Hepatic stellate cell (primary cell): ENCODE measurements at regions not wholly inside any gene's neighbourhood (a gene's known extent, or its start where the extent isn't known, plus 50 kb on each side); places are given as distances from the start of the nearest gene placed in this dataset.
"Not testable (repeated sequence)": the region's sequence is repeated elsewhere in the genome, so short reads cannot be mapped to it uniquely, and the experiment has no call there.

Experiments used
- DNase-seq: peaks from one replicate; pipeline ENCODE4 v3.0.0; 2011; ENCODE audit warnings: low spot score

DNA sequence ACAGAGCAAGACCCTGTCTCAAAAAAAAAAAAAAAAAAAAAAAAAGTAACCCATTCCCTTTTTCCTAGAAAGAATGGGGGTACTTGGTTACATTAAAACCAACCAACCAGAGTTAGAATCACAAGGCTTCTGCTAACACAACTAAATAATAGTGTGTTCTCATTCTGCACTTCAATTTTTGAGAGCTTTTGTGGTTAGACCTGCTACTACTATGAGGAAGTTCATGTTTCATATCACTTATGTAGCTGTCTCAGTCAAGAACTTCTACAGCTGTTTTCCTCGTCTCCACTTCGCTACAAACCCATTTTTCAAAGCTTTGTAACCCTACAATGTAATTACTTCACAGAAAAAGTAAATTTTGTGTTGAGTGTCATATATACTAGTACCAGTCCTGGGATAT is 58.3 kb downstream of the PDHA2 start:
- DNase-seq, result no peak

DNA sequence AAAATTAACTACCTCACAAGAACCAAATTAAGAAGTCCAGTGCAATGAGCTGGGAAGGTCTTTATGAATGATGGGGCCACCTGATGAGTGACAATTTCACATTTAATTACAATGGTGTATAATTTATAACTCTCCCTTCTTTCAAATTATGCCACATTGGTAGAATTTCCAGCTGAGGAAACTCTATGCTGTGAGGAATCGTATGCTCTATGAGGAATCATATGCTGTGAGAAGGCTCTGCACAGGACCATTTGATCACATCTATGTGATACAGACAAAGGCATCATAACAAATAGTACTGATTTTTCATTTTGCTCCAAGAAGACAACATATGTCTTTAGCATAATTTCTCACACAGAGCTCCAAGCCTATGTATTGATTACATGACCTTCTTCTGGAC is 69.3 kb downstream of the PDHA2 start:
- DNase-seq, result no peak

DNA sequence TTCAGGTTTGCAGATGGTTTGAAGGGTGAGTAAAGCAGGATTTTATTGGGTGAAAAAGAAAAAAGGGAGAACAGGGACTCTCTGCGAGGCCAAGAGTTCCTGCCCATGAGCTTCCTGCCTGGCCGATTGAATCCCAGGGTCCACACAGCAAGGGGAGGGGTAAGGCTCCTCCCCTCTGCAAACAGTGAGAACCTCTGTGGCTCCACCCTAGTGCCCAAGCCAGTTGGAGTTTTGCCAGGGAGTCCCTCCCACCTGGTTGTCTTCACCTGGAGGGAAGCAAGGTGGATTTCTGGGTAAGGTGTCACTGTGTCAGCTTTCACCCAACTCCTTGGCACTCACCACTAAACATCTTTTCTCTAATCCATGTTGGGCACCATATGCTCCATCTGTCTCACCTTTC is 70.9 kb downstream of the PDHA2 start:
- DNase-seq, result no peak

DNA sequence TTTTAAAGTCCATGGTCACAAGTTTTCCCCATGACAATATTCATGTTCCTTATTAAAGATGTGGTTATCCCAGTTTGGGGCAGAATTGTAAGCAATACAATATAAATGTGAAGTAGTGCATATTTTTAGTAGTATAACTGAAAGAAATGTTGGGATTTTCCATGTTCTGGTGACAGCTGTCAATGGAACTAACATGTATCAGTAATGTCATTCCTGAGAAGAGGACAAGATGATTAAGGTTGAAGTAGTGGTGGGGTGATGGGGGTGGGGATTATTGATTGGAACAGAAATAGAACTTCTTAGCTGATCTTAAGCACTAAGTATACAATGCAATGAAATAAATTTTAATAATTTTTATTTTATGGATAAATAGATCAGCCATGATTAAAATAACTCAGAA is 81.6 kb downstream of the PDHA2 start:
- no peak for DNase-seq

DNA sequence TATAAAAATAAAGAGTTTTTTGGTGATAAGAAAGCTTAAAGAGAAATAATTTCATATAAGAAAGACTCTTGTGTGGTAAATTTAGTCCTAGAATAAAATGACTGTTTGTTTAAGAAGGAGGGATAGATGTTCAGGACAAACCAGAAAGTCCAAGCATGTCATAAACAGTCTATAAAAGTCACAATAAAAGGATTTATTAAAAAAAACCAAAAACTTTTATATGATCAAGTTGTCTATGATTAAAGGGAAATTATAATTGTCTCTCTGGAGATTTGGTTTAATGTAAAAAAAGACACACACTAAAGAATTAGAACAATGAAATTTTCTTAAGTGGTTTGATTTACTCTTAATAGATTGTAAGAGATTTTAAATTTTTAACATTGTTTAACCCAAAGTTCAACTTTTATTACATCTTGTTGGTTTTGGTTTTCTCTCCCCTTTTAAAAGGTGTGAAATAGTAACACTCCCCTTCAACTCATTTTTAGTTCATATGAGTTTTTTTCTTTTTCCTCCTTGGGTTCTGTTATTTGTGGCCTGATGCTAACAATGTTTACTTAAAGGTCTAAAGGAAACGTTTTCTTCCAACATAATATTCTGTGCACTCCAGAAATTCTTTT is 89.7 kb downstream of the PDHA2 start:
- DNase-seq, result no peak

DNA sequence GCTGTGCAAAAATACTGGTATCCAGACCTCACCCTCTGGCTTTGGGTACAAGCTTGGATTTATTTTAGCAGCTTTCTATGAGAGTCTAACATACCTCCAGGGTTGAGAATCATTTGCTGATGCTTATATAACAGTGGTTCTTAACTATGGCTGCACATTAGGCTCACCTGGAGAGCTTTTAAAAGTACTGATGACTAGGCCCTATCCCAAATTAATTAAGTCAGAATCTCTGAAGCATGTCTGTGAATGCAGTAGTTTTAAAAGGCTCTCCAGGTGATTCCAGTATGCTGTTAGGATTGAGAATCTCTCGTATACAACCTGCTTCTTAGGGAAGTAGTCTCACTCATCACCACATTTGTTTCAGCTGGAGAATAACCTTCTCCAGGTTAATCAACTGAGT is 99.2 kb downstream of the PDHA2 start:
- DNase-seq, result no peak

DNA sequence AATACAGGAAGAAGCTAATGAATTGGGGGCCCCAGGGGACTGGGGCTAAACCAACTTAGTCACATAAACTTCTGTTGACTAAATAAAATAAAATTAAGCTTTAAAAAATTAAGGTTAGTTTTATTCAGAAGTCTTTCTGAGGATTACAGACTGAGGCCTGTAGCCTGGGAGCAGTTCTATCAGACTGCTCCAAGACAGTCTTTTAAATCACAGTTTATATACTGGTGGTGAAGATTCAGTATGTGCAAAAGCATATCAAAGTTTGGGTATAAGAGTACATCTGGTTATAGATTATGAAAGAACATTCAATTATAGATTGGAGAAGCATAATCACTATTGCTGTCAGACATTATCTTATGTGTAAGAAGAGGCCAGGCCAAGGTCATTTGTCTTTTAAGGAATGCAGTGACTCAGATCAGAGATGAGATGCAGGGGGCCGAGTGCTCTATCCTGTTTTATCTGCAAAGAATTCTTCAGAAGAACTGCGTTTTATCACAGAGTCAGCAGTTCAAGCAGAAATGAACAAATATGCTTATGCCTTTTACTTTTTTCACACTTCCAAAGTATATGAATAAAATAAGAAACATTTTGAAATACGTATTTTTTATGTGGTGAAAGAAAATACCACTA is 109.4 kb downstream of the PDHA2 start:
- DNase-seq, result no peak

DNA sequence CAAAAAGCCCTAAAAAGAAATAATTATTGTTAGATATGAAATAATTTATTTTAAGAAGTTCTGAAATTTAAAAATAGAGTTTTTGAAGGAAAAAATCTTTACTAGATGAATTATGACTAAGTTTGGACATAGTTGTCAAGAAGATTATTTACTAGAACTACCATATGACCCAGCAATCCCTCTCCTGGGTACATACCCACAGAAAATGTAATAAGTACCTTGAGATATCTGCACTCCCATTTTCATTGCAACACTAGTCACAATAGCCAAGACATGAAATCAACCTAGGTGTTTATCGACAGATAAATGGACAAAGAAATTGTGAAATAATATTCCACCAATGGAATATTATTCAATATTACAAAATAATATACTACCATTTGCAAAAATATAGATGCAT is 109.9 kb downstream of the PDHA2 start:
- DNase-seq, result no peak

DNA sequence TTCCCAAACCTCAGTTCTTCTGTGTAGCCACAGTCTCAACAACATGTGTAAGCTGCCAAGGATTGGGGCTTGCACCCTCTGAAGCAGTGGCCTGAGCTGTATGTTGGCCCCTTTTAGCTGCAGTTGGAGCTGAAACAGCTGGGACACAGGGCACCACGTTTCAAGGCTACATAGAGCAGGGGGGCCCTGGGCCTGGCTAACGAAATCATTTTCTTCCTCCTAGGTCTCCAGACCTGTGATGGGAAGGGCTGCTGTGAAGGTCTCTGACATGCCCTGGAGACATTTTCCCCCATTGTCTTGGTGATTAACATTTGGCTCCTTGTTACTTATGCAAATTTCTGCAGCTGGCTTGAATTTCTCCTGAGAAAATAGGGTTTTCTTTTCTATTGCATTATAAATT is 112.6 kb downstream of the PDHA2 start:
- not testable (repeated sequence) for DNase-seq

DNA sequence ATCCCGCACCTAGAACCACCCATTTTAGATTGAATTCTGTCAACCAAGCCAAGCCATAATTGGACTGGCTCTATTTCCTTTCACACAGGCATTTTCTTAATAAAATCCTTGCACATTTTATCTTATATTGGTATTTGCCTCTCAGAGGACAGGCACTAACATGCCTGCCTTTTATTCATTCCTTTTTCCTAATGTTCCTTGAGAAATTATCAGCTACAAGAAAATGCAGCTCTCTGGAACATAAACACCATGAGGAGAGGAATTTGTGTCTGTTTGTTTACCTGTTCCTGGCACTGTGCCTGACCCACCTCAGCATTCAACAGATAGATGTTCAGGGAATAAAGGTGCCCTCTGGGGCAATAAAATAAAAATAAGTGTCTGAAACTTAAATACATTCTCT is 116.2 kb downstream of the PDHA2 start:
- DNase-seq, result no peak

DNA sequence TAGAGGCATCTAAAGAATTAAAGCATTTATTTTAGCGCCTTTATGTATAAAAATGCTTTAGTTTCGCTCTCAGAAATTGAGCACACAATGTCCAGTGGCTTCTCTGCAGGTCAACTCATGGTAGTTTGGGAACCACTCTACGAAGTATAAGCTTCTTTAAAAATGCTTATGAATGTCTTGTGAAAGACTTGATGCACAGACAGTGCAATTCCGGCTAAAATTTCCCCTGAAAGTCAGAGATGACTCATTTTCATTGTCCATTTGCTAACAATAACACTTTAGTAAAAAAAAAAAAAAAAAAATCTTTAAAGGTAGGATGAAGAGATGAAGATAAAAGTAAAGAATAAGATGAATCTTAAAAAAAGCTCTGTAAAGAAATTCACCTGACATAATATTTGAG is 117.2 kb downstream of the PDHA2 start:
- no peak for DNase-seq

DNA sequence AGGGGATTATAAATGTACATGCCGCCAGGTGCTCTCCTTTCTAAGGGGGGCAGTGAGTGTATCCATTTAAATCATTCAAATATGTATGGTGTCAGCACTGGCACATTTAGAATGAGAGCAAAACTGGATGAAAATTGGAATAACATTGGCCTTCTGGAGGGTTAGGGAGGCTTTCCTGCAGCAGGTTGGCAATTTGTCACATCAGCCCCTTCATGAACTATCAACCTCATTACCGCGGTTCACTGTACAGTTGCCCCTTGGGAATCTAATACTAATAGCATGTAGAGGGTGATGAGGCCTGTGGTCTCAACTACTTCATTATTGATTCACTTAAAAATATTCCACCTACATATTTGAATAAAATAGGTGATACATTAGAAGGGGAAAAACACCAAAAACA is 117.9 kb downstream of the PDHA2 start:
- DNase-seq, result no peak

DNA sequence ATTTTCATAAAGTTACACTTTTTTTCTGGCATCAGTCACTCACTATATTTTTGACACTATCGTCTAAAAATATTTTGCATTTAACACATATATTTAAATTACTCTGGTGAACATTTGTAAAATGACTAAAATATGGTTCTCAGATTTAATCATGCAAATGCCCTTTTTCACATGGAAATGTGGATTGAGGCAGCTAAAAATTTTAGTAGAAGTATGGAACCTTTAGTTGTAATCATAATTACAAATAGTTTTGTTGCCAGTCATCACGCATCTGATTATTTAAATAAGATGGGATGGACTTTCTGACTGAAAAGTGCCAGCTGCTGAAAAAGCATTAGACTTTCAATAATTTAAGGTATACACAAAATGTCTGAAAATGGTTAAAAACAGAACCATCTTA is 119.3 kb downstream of the PDHA2 start:
- DNase-seq, result no peak

DNA sequence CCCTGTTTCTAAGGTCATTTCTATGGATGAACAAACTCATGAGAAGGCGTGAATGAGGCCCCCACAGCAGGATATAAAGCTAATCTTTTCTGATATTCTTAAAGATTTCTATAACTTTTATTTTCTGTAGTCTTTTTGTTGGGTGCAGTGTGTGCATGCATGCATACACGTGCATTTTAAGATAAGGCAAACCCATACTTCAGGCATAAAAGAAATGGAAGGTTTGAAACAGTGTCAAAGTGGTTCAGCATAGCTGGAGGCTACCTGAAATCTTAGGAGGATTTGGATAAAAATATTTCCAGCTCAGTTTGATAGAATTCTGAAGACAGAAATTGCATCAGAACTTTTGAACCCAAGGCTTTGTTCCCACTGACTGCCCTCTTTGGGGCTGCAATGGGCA is 119.7 kb downstream of the PDHA2 start:
- no peak for DNase-seq

DNA sequence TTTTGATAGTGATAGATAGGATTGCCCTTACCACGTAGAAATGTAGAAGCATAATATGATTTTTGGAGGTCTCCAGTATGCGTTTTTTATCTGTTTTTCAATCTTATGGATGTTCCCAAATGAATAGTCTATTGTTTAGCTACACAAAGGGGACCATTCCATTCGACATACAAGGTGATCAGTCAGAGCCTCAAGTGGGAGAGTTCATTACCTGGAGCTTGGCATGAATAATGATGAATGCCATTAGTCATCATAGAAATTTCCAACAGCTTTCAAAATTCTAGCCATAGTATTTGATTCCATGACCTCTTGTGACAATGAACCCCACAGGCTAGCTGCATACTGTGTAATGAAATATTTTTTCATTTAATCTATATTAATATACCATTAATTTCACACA is 123.6 kb downstream of the PDHA2 start:
- no peak for DNase-seq

DNA sequence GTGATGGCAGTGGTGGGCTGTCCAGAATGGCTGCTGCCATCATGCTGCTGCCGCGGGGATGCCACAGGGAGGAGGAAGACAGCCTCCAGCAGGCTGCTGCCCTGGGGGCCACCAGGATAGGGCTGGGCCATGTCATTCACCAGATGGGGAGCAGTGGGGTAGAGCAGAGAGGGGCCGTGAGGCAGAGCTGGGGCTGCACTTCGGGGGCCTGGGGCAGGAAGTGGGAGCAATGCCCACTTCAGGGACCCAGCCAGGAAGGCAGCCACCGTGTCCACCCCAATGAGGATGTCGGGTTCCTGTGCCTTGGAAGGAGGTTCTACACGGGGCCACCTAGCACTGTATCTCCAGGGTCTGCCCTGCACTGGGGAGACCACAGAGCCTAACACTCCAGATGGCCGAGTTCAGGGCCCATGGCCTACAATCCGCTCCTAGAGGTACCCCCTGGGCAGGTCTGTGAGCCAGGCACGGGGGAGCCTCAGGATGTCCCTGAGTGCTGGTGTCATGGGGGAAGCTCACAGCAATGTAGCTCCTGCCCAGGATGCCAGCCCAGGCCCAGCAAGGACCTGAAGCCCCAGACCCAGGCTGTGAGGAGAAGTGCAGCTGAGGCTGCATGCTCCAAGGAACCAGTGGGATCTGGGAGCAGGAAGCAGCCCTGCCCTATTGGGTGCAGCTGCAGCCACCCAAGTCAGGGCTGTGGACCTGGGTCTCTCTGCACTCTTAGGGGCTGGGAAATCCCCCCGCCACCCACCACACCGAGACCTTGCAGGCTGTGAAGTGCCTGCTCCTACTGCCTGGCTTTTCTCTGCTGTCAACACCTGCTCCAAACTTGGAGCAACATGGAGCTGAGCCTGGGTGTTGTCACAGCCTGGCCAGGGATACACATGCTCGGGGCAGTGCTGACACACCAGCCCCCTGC is 140.3 kb downstream of the PDHA2 start:
- DNase-seq, result no peak

DNA sequence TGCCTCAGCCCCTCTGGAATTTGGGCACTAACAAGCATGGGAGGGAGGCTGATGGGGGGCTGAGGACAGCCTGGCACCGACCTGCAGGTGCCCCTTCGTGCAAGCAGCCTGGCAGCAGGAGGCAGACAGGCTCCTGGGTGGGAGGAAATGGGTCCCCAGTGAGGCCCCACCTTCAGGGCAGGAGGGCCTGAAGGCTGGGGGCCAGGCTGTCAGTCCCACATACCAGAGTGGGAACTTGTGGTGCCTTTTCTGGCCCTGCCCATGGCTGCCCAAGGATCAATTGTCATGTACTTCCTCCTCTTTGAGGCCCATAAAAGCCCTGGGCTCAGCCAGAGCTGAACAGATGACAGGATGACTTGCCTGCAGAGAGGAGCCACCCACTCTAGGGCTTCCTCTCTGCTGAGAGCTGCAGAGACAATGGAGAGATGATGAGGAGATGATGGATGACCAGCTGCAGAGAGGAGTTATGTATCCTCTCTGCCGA is 141.0 kb downstream of the PDHA2 start:
- DNase-seq, result no peak

DNA sequence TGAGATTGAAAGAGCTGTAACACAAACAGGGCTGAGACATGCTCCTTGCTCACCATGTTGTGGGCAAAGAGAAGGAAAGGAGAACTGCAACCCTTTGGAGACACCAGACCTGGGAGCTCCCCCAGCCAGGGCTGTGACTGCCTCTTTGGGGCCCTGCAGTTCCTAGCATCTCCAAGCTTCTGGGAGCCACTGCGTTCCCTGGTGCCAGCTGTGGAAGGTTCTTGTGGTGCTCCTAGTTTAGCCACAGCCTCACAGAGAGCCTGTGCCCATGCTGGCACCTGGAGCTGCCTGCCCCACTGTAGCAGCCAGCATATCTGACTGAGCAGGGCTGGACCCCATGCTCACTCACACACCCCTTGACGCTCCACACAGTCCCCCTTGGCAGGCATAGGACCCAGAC is 141.7 kb downstream of the PDHA2 start:
- no peak for DNase-seq

DNA sequence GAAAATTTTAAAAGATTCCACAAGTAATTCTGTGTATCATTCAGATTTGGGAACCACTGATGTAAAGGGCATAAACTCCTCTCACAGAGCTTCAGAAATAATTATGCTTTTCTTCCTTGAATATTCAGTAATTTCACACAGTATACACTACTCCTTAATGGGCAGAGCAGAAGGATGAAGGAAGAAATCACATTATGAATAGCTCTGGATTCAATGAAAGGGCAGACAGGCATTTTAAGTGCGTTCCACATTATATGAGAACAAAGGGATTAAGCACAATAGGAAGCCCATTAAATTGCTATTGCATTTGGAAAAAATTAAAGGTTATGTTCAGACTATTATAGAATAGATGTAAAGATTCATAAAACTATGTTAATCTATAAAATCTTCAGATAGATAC is 142.6 kb downstream of the PDHA2 start:
- no peak for DNase-seq

DNA sequence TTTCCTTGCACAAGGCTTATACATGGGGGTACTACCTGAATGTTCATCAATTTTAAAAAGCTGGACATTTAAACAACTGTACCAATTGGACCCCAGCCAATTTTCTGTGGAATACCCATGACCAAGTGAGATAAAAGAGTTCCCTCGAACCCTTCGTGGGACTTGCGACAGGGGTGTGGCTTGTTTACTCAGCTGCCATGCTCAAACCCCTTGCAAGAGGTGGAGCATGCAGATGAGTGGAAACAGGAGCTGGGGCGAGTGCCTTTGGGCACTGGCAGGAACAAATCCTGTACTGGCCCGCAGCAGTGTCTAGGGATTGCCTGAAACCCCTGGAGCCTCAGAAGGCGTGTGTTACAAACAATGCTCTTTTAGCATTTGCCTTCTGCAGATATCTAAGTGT is 144.2 kb downstream of the PDHA2 start:
- no peak for DNase-seq

DNA sequence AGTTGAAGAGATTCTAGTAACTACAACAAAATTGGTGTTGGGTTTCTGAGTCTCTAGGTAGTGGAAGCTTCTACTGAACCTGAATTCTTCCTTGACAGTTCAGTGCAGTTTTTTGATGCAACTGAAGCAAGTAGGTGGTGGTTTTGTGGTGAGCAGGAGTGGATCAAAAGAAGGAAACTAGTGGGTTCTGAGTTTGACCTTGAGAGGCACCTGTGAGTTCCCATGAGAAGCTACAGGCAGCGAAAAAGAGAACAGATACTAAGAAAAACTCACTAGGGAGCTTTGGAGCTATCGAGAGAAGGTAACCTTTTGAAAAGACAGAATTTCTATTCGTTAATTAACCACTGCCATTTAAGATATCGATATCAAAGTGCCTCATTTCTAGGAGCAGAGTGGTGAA is 145.2 kb downstream of the PDHA2 start:
- DNase-seq, result no peak

DNA sequence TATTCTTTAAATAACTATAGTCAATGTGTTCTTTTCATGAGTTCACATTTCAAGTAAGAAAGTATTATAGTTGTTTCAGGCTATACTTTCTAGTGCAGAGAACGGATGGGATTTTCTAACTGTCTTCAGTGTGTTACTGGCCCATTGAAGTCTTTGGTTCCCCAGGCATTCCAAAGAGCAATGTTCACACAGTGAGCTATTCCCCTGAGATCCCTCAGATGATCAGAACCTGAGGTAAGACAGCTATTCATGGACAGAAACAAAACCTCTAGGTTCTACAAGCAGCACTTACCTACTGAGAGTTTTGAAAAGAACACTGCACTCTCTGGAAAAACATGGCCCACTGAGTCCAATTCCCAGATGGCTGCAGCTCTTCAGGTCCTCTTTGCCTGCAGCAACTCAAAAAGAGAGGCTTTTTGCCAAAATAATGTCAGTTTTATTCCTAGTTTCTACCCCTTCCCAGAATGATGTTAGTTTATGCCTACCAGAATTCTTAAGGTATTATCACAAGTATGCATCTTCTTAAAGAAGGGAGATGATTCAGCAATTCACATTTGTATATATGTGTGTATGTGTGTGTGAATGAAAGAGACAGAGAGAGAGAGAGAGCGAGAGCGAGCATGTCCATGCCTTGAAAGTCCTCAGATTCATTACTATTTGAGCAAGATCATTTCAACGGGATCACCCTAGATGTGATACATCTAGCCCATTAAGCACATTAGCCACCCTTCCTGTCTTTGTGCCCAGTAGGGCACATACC is 146.1 kb downstream of the PDHA2 start:
- no peak for DNase-seq

DNA sequence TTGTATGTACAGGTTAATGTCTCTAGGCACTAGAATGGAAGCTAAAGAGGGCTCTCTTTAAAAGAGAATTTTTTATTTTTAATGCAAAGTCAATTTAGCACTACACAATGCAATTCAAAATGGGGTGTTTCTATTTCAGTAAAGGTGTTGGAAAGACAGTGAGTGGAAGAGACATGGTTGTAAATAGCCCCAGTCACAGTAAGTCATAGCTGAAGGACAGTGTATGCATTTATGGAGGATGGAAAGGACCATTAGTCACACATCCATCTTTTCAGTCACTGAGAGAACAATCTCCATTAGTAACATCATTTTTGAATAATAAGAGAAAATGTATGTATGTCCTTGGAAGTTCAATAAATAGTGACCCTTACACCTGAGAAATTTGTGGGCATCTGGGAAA is 148.0 kb downstream of the PDHA2 start:
- DNase-seq, result no peak
